Neural progenitor cell (in vitro differentiated cells): ENCODE measurements at regions not wholly inside any gene's neighbourhood (a gene's known extent, or its start where the extent isn't known, plus 50 kb on each side); places are given as distances from the start of the nearest gene placed in this dataset.

Source experiments
- CTCF ChIP-seq: fragments of 200-600 bp; sonication (generic); IDR thresholded peaks from 2 replicates; pipeline ENCODE4 v1.5.1; 2017; ENCODE audit warnings: antibody characterized with exemption, mild to moderate bottlenecking
- EZH2 ChIP-seq: fragments of 200-600 bp; sonication (generic); IDR thresholded peaks from 2 replicates; pipeline ENCODE4 v1.6.1; 2017; ENCODE audit warnings: antibody characterized with exemption, mild to moderate bottlenecking, moderate library complexity
- EZH2phosphoT487 ChIP-seq: fragments of 200-600 bp; sonication (generic); IDR thresholded peaks from 2 replicates; pipeline ENCODE4 v1.6.1; 2017; ENCODE audit warnings: antibody characterized with exemption

GRCh38 chr12:119247007-119247719, 68.4 kb downstream of the HSPB8 start:
- no peak for TF ChIP-seq CTCF
- no peak for TF ChIP-seq EZH2
- TF ChIP-seq EZH2phosphoT487: no peak
